ENCODE measurements at regions not wholly inside any gene's neighbourhood (a gene's known extent, or its start where the extent isn't known, plus 50 kb on each side); places are given as distances from the start of the nearest gene placed in this dataset.

DNA sequence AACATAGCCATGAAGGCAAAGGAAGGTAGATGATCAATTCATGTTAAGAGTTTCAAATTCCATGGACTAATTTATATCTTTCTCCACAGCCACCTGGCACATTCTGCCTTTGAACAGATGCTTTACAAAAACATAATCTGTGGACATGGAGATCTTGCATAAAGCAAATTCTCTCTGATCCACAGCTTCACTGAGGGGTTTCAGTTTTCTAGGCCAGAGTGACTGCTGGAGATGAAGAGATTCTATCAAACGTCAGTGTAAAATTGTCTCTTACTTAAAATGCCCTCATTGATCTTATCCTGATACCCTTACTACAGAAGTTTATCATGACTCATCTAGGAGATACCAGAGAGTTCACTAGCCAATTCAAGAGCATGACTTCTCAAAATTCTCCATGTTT, 291.6 kb downstream of the DAD1 start:
- TF ChIP-seq, protein P1, sequence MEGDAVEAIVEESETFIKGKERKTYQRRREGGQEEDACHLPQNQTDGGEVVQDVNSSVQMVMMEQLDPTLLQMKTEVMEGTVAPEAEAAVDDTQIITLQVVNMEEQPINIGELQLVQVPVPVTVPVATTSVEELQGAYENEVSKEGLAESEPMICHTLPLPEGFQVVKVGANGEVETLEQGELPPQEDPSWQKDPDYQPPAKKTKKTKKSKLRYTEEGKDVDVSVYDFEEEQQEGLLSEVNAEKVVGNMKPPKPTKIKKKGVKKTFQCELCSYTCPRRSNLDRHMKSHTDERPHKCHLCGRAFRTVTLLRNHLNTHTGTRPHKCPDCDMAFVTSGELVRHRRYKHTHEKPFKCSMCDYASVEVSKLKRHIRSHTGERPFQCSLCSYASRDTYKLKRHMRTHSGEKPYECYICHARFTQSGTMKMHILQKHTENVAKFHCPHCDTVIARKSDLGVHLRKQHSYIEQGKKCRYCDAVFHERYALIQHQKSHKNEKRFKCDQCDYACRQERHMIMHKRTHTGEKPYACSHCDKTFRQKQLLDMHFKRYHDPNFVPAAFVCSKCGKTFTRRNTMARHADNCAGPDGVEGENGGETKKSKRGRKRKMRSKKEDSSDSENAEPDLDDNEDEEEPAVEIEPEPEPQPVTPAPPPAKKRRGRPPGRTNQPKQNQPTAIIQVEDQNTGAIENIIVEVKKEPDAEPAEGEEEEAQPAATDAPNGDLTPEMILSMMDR (IDR thresholded peaks at IDR 0.05; ENCODE audit: low read depth, low read length, poor library complexity, severe bottlenecking) = no peak
- no peak for TF ChIP-seq EZH2phosphoT487 (IDR thresholded peaks at IDR 0.05; ENCODE audit: borderline replicate concordance, low read length)

All from DOHH2 (cell line).